ENCODE measurements at regions not wholly inside any gene's neighbourhood (a gene's known extent, or its start where the extent isn't known, plus 50 kb on each side); places are given as distances from the start of the nearest gene placed in this dataset.

DNA sequence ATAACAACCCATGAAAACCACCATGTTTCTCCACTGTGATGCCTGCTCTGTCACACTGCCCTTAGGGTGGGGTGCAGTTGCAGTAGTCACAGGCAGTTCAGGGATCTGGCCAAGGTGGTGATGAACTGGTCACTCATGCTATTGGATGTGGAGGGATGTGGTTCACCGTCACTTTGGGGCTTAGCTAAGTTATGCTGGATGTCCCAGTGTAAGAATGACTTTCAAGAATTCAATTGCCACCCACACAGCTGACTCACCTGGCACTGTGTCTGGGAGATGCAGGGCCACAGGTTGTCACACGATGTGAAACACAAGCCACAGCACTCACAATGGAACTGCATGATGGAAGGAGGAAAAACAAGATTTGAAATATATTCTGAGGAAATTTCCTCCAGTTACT is 146.1 kb upstream of the CTNNB1 start:
- TF ChIP-seq POLR2AphosphoS5 (IDR thresholded peaks at IDR 0.05; ENCODE audit: borderline replicate concordance, low read depth, low read length): no peak
- no peak for TF ChIP-seq EZH2 (IDR thresholded peaks at IDR 0.05)
- TF ChIP-seq FOXP2 (optimal IDR thresholded peaks at IDR 0.05; ENCODE audit: control extremely low read depth, extremely low read length, insufficient read depth): no peak

All from SK-N-MC (cell line).